Chondrocyte (in vitro differentiated cells): ENCODE measurements at regions not wholly inside any gene's neighbourhood (a gene's known extent, or its start where the extent isn't known, plus 50 kb on each side); places are given as distances from the start of the nearest gene placed in this dataset.

Source experiments
- DNase-seq: peaks from one replicate; pipeline ENCODE4 v3.0.0; 2021; ENCODE audit warnings: mixed read lengths, low spot score
- H3K27ac Mint-ChIP-seq: one replicate; pipeline ENCODE4 v1.8.0; 2021; ENCODE audit warnings: mild to moderate bottlenecking, moderate library complexity, mixed read lengths; ENCODE audit not compliant: unreplicated experiment
- H3K27me3 Mint-ChIP-seq: 2 replicates; pipeline ENCODE4 v1.8.0; 2021; ENCODE audit warnings: low read depth, mixed read lengths
- H3K36me3 Mint-ChIP-seq: 2 replicates; pipeline ENCODE4 v1.8.0; 2021; ENCODE audit warnings: low read depth, mixed read lengths
- H3K4me1 Mint-ChIP-seq: 2 replicates; pipeline ENCODE4 v1.8.0; 2021; ENCODE audit warnings: low read depth, mild to moderate bottlenecking, mixed read lengths
- H3K4me3 Mint-ChIP-seq: one replicate; pipeline ENCODE4 v1.8.0; 2021; ENCODE audit warnings: mild to moderate bottlenecking, moderate library complexity, mixed read lengths; ENCODE audit not compliant: unreplicated experiment
- H3K9me3 Mint-ChIP-seq: 2 replicates; pipeline ENCODE4 v1.8.0; 2021; ENCODE audit warnings: low read depth, mixed read lengths
- TF ChIP-seq, protein P1 (sequence below): fragments of 200-600 bp; sonication (generic); IDR thresholded peaks from 2 replicates; pipeline ENCODE4 v1.5.0; 2021; ENCODE audit warnings: antibody characterized with exemption, mild to moderate bottlenecking, moderate library complexity

GRCh38 chr10:130326954-130327353 is 190.8 kb downstream of the GLRX3 start:
- H3K36me3 Mint-ChIP-seq, result peaks cover 2% of the 10 kb centered on the region
- TF ChIP-seq, protein P1, sequence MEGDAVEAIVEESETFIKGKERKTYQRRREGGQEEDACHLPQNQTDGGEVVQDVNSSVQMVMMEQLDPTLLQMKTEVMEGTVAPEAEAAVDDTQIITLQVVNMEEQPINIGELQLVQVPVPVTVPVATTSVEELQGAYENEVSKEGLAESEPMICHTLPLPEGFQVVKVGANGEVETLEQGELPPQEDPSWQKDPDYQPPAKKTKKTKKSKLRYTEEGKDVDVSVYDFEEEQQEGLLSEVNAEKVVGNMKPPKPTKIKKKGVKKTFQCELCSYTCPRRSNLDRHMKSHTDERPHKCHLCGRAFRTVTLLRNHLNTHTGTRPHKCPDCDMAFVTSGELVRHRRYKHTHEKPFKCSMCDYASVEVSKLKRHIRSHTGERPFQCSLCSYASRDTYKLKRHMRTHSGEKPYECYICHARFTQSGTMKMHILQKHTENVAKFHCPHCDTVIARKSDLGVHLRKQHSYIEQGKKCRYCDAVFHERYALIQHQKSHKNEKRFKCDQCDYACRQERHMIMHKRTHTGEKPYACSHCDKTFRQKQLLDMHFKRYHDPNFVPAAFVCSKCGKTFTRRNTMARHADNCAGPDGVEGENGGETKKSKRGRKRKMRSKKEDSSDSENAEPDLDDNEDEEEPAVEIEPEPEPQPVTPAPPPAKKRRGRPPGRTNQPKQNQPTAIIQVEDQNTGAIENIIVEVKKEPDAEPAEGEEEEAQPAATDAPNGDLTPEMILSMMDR, result no peak
- no peak overlapping the region for H3K27ac Mint-ChIP-seq
- no peak overlapping the region for H3K4me3 Mint-ChIP-seq
- DNase-seq, result no peak
- no peaks in the 10 kb centered on the region for H3K27me3 Mint-ChIP-seq
- H3K4me1 Mint-ChIP-seq, result no peaks in the 10 kb centered on the region
- peaks cover 67% of the 10 kb centered on the region for H3K9me3 Mint-ChIP-seq

- H3K27me3 Mint-ChIP-seq, result no peaks in the 10 kb centered on the region
- H3K9me3 Mint-ChIP-seq, result peaks cover 52% of the 10 kb centered on the region
- DNase-seq, result no peak
- TF ChIP-seq, protein P1, result no peak
- no peak overlapping the region for H3K27ac Mint-ChIP-seq
- H3K4me1 Mint-ChIP-seq, result no peaks in the 10 kb centered on the region
- H3K4me3 Mint-ChIP-seq, result no peak overlapping the region
- H3K36me3 Mint-ChIP-seq, result peaks cover 2% of the 10 kb centered on the region
Measured at GRCh38 chr10:130329792-130330191, 193.6 kb downstream of the GLRX3 start.

DNA sequence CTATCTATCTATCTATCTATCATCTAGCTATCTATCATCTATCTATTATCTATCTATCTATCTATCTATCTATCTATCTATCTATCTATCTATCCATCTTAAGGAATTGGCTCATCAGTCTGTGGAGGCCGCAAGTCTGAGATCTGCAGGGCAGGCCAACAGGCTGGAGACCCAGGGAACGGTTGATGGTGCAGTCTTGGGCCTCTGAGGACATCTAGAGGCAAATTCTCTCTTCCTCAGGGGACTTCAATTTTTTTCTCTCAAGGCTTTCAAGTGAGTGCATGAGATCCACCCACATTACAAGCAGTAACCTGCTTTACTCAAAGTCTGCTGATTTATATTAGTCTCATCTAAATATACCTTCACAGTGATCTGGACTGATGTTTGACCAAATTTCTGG is 197.0 kb downstream of the GLRX3 start:
- TF ChIP-seq, protein P1, result no peak
- peaks cover 43% of the 10 kb centered on the region for H3K9me3 Mint-ChIP-seq
- H3K4me1 Mint-ChIP-seq, result no peaks in the 10 kb centered on the region
- H3K4me3 Mint-ChIP-seq, result no peak overlapping the region
- DNase-seq, result no peak
- H3K27ac Mint-ChIP-seq, result no peak overlapping the region
- H3K36me3 Mint-ChIP-seq, result peaks cover 2% of the 10 kb centered on the region
- no peaks in the 10 kb centered on the region for H3K27me3 Mint-ChIP-seq

GRCh38 chr10:130335336-130335735 is 199.1 kb downstream of the GLRX3 start:
- Mint-ChIP-seq H3K4me3 (no peak overlapping the region), H3K27me3 (no peaks in the 10 kb centered on the region), H3K36me3 (no peaks in the 10 kb centered on the region), H3K9me3 (peaks cover 43% of the 10 kb centered on the region), H3K4me1 (no peaks in the 10 kb centered on the region), H3K27ac (no peak overlapping the region)
- DNase-seq, result no peak
- TF ChIP-seq, protein P1, result no peak

- Mint-ChIP-seq H3K27me3 (no peaks in the 10 kb centered on the region), H3K4me1 (no peaks in the 10 kb centered on the region), H3K27ac (no peak overlapping the region), H3K9me3 (peaks cover 35% of the 10 kb centered on the region), H3K36me3 (no peaks in the 10 kb centered on the region), H3K4me3 (no peak overlapping the region)
- TF ChIP-seq, protein P1, result no peak
- DNase-seq, result no peak
Measured at GRCh38 chr10:130336617-130337304, 200.6 kb downstream of the GLRX3 start.
